Bronchial epithelial cell (primary cell): ENCODE measurements at regions not wholly inside any gene's neighbourhood (a gene's known extent, or its start where the extent isn't known, plus 50 kb on each side); places are given as distances from the start of the nearest gene placed in this dataset.

ENCODE experiments used
- DNase-seq: peaks from one replicate; pipeline ENCODE4 v3.0.0-alpha.2; 2010; ENCODE audit warnings: low read depth
- FAIRE-seq: peaks from 2 replicates; lab custom pipeline; 2011; peaks lifted over from hg19 to GRCh38; lab: Jason Lieb, UNC
- H3K27me3 ChIP-seq: 2 replicates; pipeline ENCODE4 v1.5.1; 2011; ENCODE audit warnings: low read length; ENCODE audit not compliant: control insufficient read depth, insufficient read depth
- H3K36me3 ChIP-seq: 2 replicates; pipeline ENCODE4 v1.5.1; 2011; ENCODE audit warnings: low read length; ENCODE audit not compliant: control insufficient read depth, insufficient read depth
- H3K4me3 ChIP-seq: 2 replicates; pipeline ENCODE4 v1.5.1; 2011; ENCODE audit warnings: mild to moderate bottlenecking, low read depth, low read length, control low read depth
- CTCF ChIP-seq: IDR thresholded peaks from 2 replicates; pipeline ENCODE4 v1.5.1; 2011; ENCODE audit warnings: mild to moderate bottlenecking, moderate library complexity, low read length, control low read depth, inconsistent platforms; ENCODE audit not compliant: insufficient read depth, severe bottlenecking

GRCh38 chr12:61546296-61546695, 713.9 kb upstream of the USP15 start:
- TF ChIP-seq CTCF, result peak; percentile 44
- Histone ChIP-seq H3K4me3 (no peak overlapping the region), H3K27me3 (no peaks in the 10 kb centered on the region), H3K36me3 (no peaks in the 10 kb centered on the region)
- DNase-seq (peak; percentile 77), FAIRE-seq (no peak)

GRCh38 chr12:61553091-61553490, 707.1 kb upstream of the USP15 start:
- TF ChIP-seq CTCF, result no peak
- FAIRE-seq (no peak), DNase-seq (no peak)
- Histone ChIP-seq H3K36me3 (no peaks in the 10 kb centered on the region), H3K27me3 (no peaks in the 10 kb centered on the region), H3K4me3 (no peak overlapping the region)

GRCh38 chr12:61554268-61555008, 705.8 kb upstream of the USP15 start:
- no peak overlapping the region for H3K4me3 ChIP-seq
- no peaks in the 10 kb centered on the region for H3K27me3 ChIP-seq
- DNase-seq (peak; percentile 98), FAIRE-seq (no peak)
- no peak for TF ChIP-seq CTCF
- H3K36me3 ChIP-seq, result no peaks in the 10 kb centered on the region

- no peak for TF ChIP-seq CTCF
- DNase-seq (no peak), FAIRE-seq (no peak)
- Histone ChIP-seq H3K36me3 (no peaks in the 10 kb centered on the region), H3K4me3 (no peak overlapping the region), H3K27me3 (no peaks in the 10 kb centered on the region)
Measured at GRCh38 chr12:61563665-61564450, 696.3 kb upstream of the USP15 start.

- Histone ChIP-seq H3K36me3 (no peaks in the 10 kb centered on the region), H3K4me3 (no peak overlapping the region), H3K27me3 (no peaks in the 10 kb centered on the region)
- no peak for TF ChIP-seq CTCF
- FAIRE-seq (no peak), DNase-seq (no peak)
Measured at GRCh38 chr12:61564466-61564865, 695.7 kb upstream of the USP15 start.
